SH-SY5Y (cell line): ENCODE measurements at regions not wholly inside any gene's neighbourhood (a gene's known extent, or its start where the extent isn't known, plus 50 kb on each side); places are given as distances from the start of the nearest gene placed in this dataset.

Experiments used
- GATA2 ChIP-seq: IDR thresholded peaks from 2 replicates; pipeline ENCODE4 v1.6.1; 2011; ENCODE audit warnings: mild to moderate bottlenecking, low read depth, low read length
- GATA3 ChIP-seq: IDR thresholded peaks from 2 replicates; pipeline ENCODE4 v1.6.1; 2011; ENCODE audit warnings: low read depth, mild to moderate bottlenecking, low read length, moderate library complexity

DNA sequence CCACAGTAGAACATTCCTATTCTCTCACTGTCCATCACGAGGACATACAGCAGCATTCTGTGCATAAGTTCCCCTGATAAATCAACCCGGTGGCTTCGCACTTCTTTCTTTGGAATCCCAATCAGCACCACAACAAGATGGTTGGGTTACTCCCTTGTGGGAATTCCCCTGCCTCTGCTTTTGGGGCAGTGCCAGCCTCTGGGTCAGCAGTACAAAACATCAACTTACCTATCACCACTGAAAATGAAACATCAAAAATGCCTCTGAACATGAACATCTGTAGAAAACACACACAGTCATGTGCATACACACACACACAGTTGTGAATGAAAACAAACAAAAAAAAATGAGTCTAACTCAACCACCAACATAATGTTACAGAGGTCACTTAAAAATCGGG, 79.3 kb downstream of the KCNA4 start:
- TF ChIP-seq GATA2 (no peak), GATA3 (no peak)
